HG02571 (cell line): ENCODE measurements at regions not wholly inside any gene's neighbourhood (a gene's known extent, or its start where the extent isn't known, plus 50 kb on each side); places are given as distances from the start of the nearest gene placed in this dataset.
"Not testable (repeated sequence)": the region's sequence is repeated elsewhere in the genome, so short reads cannot be mapped to it uniquely, and the experiment has no call there.

ENCODE experiments used
- ATAC-seq: cut with Tn5 transposase; IDR thresholded peaks from one replicate; pipeline ENCODE4 v1.9.1; 2021; ENCODE audit warnings: mild to moderate bottlenecking, moderate library complexity; ENCODE audit not compliant: unreplicated experiment

GRCh38 chr5:63732880-63733279 is 229.4 kb downstream of the HTR1A start:
- ATAC-seq, result not testable (repeated sequence)

- no peak for ATAC-seq
Observed at GRCh38 chr5:63727583-63727982, 234.7 kb downstream of the HTR1A start.

- no peak for ATAC-seq
Observed at GRCh38 chr5:63726496-63726895, 235.7 kb downstream of the HTR1A start.

DNA sequence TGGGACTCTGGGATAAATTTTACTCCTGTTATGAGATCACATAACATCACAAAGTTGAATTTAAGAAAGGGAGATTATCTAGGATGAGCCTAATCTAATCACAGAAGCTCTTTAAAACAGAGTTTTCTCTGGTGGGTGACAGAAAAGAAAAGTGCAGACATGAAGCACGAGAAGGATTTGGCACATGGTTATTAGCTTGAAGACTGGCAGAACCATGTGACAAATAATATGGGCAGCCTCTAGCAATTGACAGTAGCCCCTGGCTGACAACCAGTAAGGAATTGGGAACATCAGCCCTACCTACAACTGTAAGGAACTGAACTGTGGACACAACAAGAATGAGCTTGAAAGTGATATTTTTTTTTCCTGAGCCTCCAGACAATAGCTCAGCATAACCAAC is 243.1 kb downstream of the HTR1A start:
- ATAC-seq, result no peak

- no peak for ATAC-seq
Observed at GRCh38 chr5:63700241-63700640, 262.0 kb downstream of the HTR1A start.

GRCh38 chr5:63697811-63698210 is 264.4 kb downstream of the HTR1A start:
- no peak for ATAC-seq

GRCh38 chr5:63690546-63690945 is 271.7 kb downstream of the HTR1A start:
- ATAC-seq, result no peak

GRCh38 chr5:63687854-63688516 is 274.3 kb downstream of the HTR1A start:
- no peak for ATAC-seq

- ATAC-seq, result no peak
Observed at GRCh38 chr5:63686938-63687337, 275.3 kb downstream of the HTR1A start.

- no peak for ATAC-seq
Observed at GRCh38 chr5:63686181-63686580, 276.1 kb downstream of the HTR1A start.

DNA sequence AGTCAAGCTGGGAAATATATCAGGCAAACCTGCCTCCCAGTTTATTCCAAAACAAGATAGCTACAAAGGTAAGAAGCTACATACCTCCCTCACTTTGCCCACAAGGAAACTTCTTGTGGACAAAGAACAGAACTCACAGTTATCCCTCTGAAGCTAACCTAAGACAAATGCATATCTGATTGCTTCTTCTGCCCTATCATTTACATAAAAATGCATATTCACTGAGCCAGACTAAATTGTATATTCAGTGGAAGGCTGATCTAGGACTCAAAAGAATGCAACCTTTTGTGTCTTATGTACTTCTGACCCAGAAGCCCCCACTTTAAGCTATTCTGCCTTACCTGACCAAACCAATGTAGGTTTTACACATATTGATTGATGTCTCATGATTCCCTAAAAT is 276.8 kb downstream of the HTR1A start:
- no peak for ATAC-seq

- no peak for ATAC-seq
Observed at GRCh38 chr5:63674881-63675280, 287.4 kb downstream of the HTR1A start.

- ATAC-seq, result no peak
Observed at GRCh38 chr5:63655043-63655442, 307.2 kb downstream of the HTR1A start.

DNA sequence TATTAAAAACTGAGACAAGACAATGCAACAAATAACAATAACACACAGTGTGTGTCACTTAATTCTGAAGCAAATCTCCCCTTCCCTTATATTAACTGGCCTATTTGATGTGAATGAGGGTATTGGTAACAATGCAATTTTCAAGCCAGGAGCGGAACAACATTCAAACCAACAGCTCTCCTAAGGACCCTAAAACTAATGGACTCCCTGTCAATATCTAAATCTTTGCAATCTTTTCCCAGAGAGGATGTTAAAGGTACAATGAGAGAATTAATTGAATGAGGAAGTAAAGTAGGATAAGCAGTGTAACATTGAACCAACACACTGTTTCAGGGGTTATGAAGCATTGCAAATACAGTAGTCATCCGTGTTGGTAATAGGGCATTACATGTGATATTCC is 311.7 kb downstream of the HTR1A start:
- no peak for ATAC-seq

DNA sequence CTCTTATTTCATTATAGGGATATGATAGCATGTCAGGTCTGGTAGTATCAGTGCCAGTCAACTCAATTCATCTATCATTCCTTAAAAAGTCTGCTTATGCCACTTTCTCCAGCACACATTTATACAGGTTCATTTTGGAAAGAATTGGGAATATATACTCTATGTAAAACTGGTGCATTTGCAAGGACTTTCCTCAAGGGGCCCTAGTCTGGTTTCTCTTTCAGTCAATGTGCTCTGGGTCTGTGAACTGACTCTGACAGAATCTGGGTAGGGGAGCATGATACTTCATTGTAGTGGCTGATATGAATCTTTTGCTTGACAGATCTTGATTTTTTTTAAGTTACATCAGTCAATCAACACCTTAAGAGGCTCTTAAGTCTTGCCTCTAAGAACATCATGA is 313.9 kb downstream of the HTR1A start:
- no peak for ATAC-seq

DNA sequence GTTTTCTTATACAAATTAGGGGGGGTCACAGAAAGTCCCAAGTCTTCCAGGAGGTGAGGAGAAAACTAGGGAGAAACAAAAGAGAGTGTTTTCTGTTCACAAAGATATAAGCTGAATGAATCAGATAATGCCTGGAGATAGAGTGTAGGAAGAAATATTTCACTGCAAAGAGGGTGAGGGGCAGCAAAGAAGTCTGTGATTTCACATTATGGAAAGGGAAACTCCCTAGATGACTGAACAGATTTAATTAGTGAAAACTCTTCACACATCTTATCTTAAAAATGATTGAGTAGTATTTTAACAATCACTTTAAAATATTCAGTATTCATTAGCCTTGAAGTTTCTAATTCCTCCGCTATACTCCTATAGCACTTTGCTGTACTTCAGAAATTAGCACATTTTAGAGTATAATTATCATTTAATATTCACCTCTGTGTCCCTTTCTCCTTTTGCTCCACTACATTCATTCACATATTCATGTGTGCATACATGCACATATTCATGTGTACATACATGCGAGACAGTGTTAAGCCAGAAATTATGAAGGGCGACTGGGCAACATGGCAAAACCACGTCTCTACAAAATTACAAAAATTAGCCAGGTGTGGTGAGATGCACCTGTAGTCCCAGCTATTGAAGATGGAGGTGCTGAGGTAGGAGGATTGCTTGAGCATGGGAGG is 332.2 kb downstream of the HTR1A start:
- no peak for ATAC-seq

GRCh38 chr5:63613442-63613841 is 348.8 kb downstream of the HTR1A start:
- no peak for ATAC-seq

DNA sequence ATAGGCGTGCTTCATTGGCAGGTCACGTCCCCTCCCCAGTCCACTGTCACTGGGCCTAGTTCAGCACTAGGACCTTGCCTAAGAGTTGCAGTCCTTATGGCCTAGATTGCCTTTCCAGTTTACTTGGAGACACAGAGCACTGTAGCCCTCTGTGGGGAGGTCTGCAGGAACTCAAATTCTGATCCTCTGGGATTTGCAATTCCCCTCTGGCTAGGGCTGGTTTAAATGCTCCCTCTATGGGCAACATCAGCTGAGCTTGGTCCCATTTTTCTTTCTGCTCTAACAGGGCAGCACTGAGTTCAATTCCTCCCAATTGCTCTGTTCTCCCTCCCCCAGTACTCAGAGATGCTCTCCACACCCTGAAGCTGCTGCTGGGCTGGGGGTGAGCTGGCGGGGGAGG is 358.2 kb downstream of the HTR1A start:
- ATAC-seq, result no peak

- no peak for ATAC-seq
Observed at GRCh38 chr5:63602971-63603370, 359.3 kb downstream of the HTR1A start.

GRCh38 chr5:63596254-63596653 is 366.0 kb downstream of the HTR1A start:
- ATAC-seq, result no peak

- ATAC-seq, result no peak
Observed at GRCh38 chr5:63573380-63573779, 388.9 kb downstream of the HTR1A start.

DNA sequence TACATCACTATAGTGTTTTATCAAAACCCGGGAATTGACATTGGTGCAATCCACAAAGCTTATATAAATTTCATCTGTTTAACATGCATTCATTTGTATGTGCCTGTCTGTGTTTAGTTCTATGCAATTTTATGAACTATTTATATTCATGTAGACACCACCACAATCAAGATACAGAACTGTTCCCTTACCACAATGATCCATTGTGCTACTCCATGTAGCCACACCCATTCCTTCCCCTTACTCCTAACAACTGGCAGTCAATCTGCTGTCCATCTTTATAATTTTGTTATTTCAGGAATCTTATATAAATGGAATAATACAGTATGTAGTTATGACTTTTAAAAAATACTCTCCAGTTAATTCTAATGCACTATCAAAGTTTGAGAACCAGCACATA is 389.5 kb downstream of the HTR1A start:
- no peak for ATAC-seq

- ATAC-seq, result no peak
Observed at GRCh38 chr5:63570752-63571151, 391.5 kb downstream of the HTR1A start.
